ENCODE measurements at regions not wholly inside any gene's neighbourhood (a gene's known extent, or its start where the extent isn't known, plus 50 kb on each side); places are given as distances from the start of the nearest gene placed in this dataset.

- no peak overlapping the region for H3K4me3 ChIP-seq
- H3K27me3 ChIP-seq = no peaks in the 10 kb centered on the region
- no peak for TF ChIP-seq CTCF (IDR thresholded peaks at IDR 0.05)
- no peak for TF ChIP-seq POLR2A (IDR thresholded peaks at IDR 0.05)
- no peak for DNase-seq
- H3K9me3 ChIP-seq = no peaks in the 10 kb centered on the region
- no peaks in the 10 kb centered on the region for H3K36me3 ChIP-seq
- no peaks in the 10 kb centered on the region for H3K4me1 ChIP-seq
- H3K27ac ChIP-seq = no peak overlapping the region
Measured at GRCh38 chr3:99500485-99500884, 137.9 kb upstream of the COL8A1 start.

- TF ChIP-seq CTCF (IDR thresholded peaks at IDR 0.05) = peak in 3 of 6 experiments; percentile 21 to 41 (median 31)
- TF ChIP-seq POLR2A (IDR thresholded peaks at IDR 0.05) = no peak
- H3K36me3 ChIP-seq = no peaks in the 10 kb centered on the region
- H3K4me3 ChIP-seq = no peak overlapping the region
- H3K27me3 ChIP-seq = no peaks in the 10 kb centered on the region
- no peak for DNase-seq
- no peaks in the 10 kb centered on the region for H3K4me1 ChIP-seq
- H3K27ac ChIP-seq = no peak overlapping the region
- H3K9me3 ChIP-seq = no peaks in the 10 kb centered on the region
Measured at GRCh38 chr3:99499235-99500158, 138.9 kb upstream of the COL8A1 start.

GRCh38 chr3:99498550-99499234 lies 139.7 kb upstream of the COL8A1 start:
- H3K9me3 ChIP-seq = no peaks in the 10 kb centered on the region
- no peaks in the 10 kb centered on the region for H3K36me3 ChIP-seq
- no peak overlapping the region for H3K27ac ChIP-seq
- no peaks in the 10 kb centered on the region for H3K4me1 ChIP-seq
- H3K4me3 ChIP-seq = no peak overlapping the region
- no peak for DNase-seq
- TF ChIP-seq CTCF (IDR thresholded peaks at IDR 0.05) = no peak
- no peaks in the 10 kb centered on the region for H3K27me3 ChIP-seq

GRCh38 chr3:99487894-99488293 lies 150.5 kb upstream of the COL8A1 start:
- H3K9me3 ChIP-seq = no peaks in the 10 kb centered on the region
- H3K4me3 ChIP-seq = no peak overlapping the region
- H3K27ac ChIP-seq = no peak overlapping the region
- no peak for TF ChIP-seq POLR2A (IDR thresholded peaks at IDR 0.05)
- no peak for TF ChIP-seq CTCF (IDR thresholded peaks at IDR 0.05)
- no peak for DNase-seq
- H3K27me3 ChIP-seq = no peaks in the 10 kb centered on the region
- no peaks in the 10 kb centered on the region for H3K4me1 ChIP-seq
- H3K36me3 ChIP-seq = no peaks in the 10 kb centered on the region

- H3K9me3 ChIP-seq = no peaks in the 10 kb centered on the region
- H3K27me3 ChIP-seq = no peaks in the 10 kb centered on the region
- no peaks in the 10 kb centered on the region for H3K36me3 ChIP-seq
- TF ChIP-seq POLR2A (IDR thresholded peaks at IDR 0.05) (no peak), CTCF (IDR thresholded peaks at IDR 0.05) (no peak)
- DNase-seq = no peak
- H3K4me3 ChIP-seq = no peak overlapping the region
- H3K4me1 ChIP-seq = no peaks in the 10 kb centered on the region
- H3K27ac ChIP-seq = no peak overlapping the region
Measured at GRCh38 chr3:99485286-99485685, 153.1 kb upstream of the COL8A1 start.

All from Peyer's patch (tissue), 4 donors.